CD4-positive, CD25-positive, alpha-beta regulatory T cell (primary cell): ENCODE measurements at regions not wholly inside any gene's neighbourhood (a gene's known extent, or its start where the extent isn't known, plus 50 kb on each side); places are given as distances from the start of the nearest gene placed in this dataset.
A peak's percentile ranks its signal among the peaks of the same experiment; 100 is the strongest.

Source experiments
- ATAC-seq, 2 donors: fragments of 150-1000 bp; cut with Tn5 transposase; one replicate each; pipeline ENCODE4 v1.10.0; 2021; ENCODE audit warnings: low read depth in 2 of 2, moderate number of reproducible peaks in 2 of 2, moderate library complexity in 1 of 2
- DNase-seq, 3 donors: peaks; one replicate each; pipeline versions ENCODE4 v3.0.0 to v3.0.0-alpha.2; 2012 to 2022; ENCODE audit warnings: mixed read lengths in 1 of 3
- H3K27ac ChIP-seq: one replicate; pipeline ENCODE4 v1.7.0; 2013; ENCODE audit warnings: mild to moderate bottlenecking, low read length; ENCODE audit not compliant: insufficient read depth, poor library complexity, severe bottlenecking
- H3K27me3 ChIP-seq: one replicate; pipeline ENCODE4 v1.7.0; 2013; ENCODE audit warnings: low read length; ENCODE audit not compliant: control insufficient read depth, insufficient read depth
- H3K36me3 ChIP-seq: one replicate; pipeline ENCODE4 v1.7.0; 2013; ENCODE audit warnings: mild to moderate bottlenecking, low read length, moderate library complexity; ENCODE audit not compliant: control insufficient read depth, insufficient read depth
- H3K4me1 ChIP-seq: 2 replicates; pipeline ENCODE4 v1.7.0; 2013; ENCODE audit warnings: mild to moderate bottlenecking, low read length; ENCODE audit not compliant: insufficient read depth, control insufficient read depth, poor library complexity, severe bottlenecking
- H3K4me3 ChIP-seq: one replicate; pipeline ENCODE4 v1.7.0; 2013; ENCODE audit warnings: low read depth, mild to moderate bottlenecking, low read length, moderate library complexity
- H3K9me3 ChIP-seq, 2 experiments: 1 replicate in 1 of 2; 2 replicates in 1 of 2; pipeline ENCODE4 v1.7.0; 2013; ENCODE audit warnings: low read length in 2 of 2, mild to moderate bottlenecking in 1 of 2, moderate library complexity in 1 of 2; ENCODE audit not compliant: control insufficient read depth in 2 of 2
- H3K27ac Mint-ChIP-seq, 3 donors: one replicate each; pipeline ENCODE4 v1.8.0; 2020 to 2022; ENCODE audit warnings: mild to moderate bottlenecking in 3 of 3, mixed read lengths in 3 of 3, moderate library complexity in 2 of 3
- H3K27me3 Mint-ChIP-seq: one replicate; pipeline ENCODE4 v1.8.0; 2022; ENCODE audit warnings: mild to moderate bottlenecking, mixed read lengths
- H3K36me3 Mint-ChIP-seq: one replicate; pipeline ENCODE4 v1.8.0; 2020; ENCODE audit warnings: mixed read lengths
- H3K4me1 Mint-ChIP-seq, 4 donors: one replicate each; pipeline ENCODE4 v1.8.0; 2020 to 2022; ENCODE audit warnings: mixed read lengths in 4 of 4, mild to moderate bottlenecking in 1 of 4
- H3K4me3 Mint-ChIP-seq, 4 donors: one replicate each; pipeline ENCODE4 v1.8.0; 2020 to 2022; ENCODE audit warnings: mild to moderate bottlenecking in 4 of 4, mixed read lengths in 4 of 4, moderate library complexity in 3 of 4
- H3K9me3 Mint-ChIP-seq, 7 donors: one replicate each; pipeline ENCODE4 v1.8.0; 2020 to 2022; ENCODE audit warnings: mixed read lengths in 7 of 7, mild to moderate bottlenecking in 3 of 7, moderate library complexity in 2 of 7

DNA sequence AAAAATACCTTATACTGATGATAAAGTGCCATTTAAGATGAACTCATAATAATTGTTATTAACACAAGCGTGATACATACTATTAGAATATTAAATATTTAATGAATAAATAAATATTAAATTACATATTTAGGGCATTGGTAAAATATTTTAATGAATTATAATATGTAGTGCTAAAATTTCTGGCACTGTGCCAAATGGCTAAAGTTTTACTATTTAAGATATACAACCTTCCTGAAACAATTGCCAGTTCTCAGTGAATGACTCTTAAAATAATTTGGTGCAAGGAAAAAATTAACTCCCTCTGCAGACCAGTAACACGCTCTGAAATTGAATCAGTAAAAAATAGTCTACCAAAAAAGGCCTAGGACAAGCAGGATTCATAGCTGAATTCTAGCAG is 428.9 kb upstream of the ATXN7L3B start:
- DNase-seq (no peak), ATAC-seq (no peak)
- Mint-ChIP-seq H3K9me3 (peaks cover 0 to 8% (median 2%) of the 10 kb centered on the region in 7 donors), H3K27me3 (no peaks in the 10 kb centered on the region), H3K36me3 (no peaks in the 10 kb centered on the region), H3K4me3 (no peak overlapping the region), H3K27ac (no peak overlapping the region), H3K4me1 (no peaks in the 10 kb centered on the region)
- H3K9me3 ChIP-seq = no peaks in the 10 kb centered on the region
- no peaks in the 10 kb centered on the region for H3K4me1 ChIP-seq
- no peaks in the 10 kb centered on the region for H3K36me3 ChIP-seq
- no peak overlapping the region for H3K27ac ChIP-seq
- H3K4me3 ChIP-seq = no peak overlapping the region
- no peaks in the 10 kb centered on the region for H3K27me3 ChIP-seq

DNA sequence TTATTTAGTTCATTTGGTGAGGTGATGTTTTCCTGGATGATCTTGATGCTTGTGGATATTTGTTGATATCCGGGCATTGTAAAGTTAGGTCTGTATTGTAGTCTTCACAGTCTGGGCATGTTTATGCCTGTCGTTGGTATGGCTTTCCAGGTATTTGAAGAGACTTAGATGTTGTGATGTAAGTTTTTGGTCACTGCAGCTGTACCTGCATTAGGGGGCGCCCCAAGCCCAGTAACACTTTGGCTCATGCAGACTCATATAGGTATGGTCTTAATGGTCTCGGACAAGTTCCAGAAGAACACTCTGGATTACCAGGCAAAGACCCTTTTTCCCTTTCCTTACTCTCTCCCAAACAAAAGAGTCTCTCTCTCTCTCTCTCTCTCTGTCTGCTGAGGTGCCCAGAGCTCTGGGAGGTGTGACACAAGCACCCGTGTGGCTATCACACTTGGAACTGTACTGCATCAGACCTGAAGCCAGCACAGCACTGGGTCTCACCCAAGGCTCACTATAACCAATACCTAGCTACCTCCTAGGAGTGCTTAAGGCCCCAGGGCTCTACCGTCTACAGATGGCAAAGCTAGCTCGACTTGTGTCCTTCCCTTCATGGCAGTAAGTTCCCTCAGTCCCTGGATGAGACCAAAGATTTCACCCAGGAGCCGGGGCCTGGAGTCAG is 425.8 kb upstream of the ATXN7L3B start:
- H3K4me1 ChIP-seq = no peaks in the 10 kb centered on the region
- H3K4me3 Mint-ChIP-seq = no peak overlapping the region
- peaks cover 0 to 12% (median 8%) of the 10 kb centered on the region in 7 donors for H3K9me3 Mint-ChIP-seq
- H3K36me3 ChIP-seq = no peaks in the 10 kb centered on the region
- no peak overlapping the region for H3K27ac ChIP-seq
- no peaks in the 10 kb centered on the region for H3K36me3 Mint-ChIP-seq
- no peaks in the 10 kb centered on the region for H3K27me3 Mint-ChIP-seq
- peak in 1 of 3 donors; percentile 1 for DNase-seq
- H3K27me3 ChIP-seq = no peaks in the 10 kb centered on the region
- no peak overlapping the region for H3K4me3 ChIP-seq
- no peak overlapping the region for H3K27ac Mint-ChIP-seq
- ATAC-seq = no peak
- H3K9me3 ChIP-seq = no peaks in the 10 kb centered on the region
- H3K4me1 Mint-ChIP-seq = no peaks in the 10 kb centered on the region

- Mint-ChIP-seq H3K4me1 (no peaks in the 10 kb centered on the region), H3K27me3 (no peaks in the 10 kb centered on the region), H3K9me3 (peaks cover 0 to 10% (median 4%) of the 10 kb centered on the region in 7 donors), H3K4me3 (no peak overlapping the region), H3K36me3 (no peaks in the 10 kb centered on the region), H3K27ac (no peak overlapping the region)
- Histone ChIP-seq H3K36me3 (no peaks in the 10 kb centered on the region), H3K27ac (no peak overlapping the region), H3K27me3 (no peaks in the 10 kb centered on the region), H3K4me3 (no peak overlapping the region), H3K4me1 (no peaks in the 10 kb centered on the region), H3K9me3 (peaks cover 0 to 5% of the 10 kb centered on the region in 2 experiments)
- ATAC-seq (no peak), DNase-seq (no peak)
Measured at GRCh38 chr12:74119811-74120362, 417.7 kb upstream of the ATXN7L3B start.

DNA sequence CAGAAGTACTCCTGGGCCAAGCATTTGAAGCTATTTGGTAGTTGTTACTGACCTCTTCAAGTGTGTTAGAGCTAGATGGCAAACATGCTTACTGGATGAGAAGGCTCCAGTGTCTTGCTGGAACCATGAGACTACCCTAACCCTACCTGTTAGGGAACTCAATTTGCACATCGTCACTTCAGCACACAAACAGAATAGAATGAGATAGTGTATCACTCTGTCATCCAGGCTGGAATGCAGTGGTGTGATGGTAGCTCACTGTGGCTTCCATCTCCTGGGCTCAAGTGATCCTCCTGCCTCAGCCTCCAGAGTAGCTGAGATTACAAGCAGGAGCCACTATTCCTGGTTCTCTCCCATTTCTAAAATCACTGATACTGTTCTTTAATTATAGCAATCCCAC is 417.0 kb upstream of the ATXN7L3B start:
- Mint-ChIP-seq H3K27me3 (no peaks in the 10 kb centered on the region), H3K27ac (no peak overlapping the region), H3K9me3 (peaks cover 0 to 6% (median 1%) of the 10 kb centered on the region in 7 donors), H3K4me3 (no peak overlapping the region), H3K4me1 (no peaks in the 10 kb centered on the region), H3K36me3 (no peaks in the 10 kb centered on the region)
- no peaks in the 10 kb centered on the region for H3K36me3 ChIP-seq
- H3K9me3 ChIP-seq = peaks cover 0 to 5% of the 10 kb centered on the region in 2 experiments
- DNase-seq (no peak), ATAC-seq (no peak)
- no peaks in the 10 kb centered on the region for H3K27me3 ChIP-seq
- no peak overlapping the region for H3K27ac ChIP-seq
- no peak overlapping the region for H3K4me3 ChIP-seq
- no peaks in the 10 kb centered on the region for H3K4me1 ChIP-seq

- H3K4me3 Mint-ChIP-seq = no peak overlapping the region
- ATAC-seq (no peak), DNase-seq (no peak)
- Histone ChIP-seq H3K27me3 (no peaks in the 10 kb centered on the region), H3K36me3 (no peaks in the 10 kb centered on the region), H3K9me3 (no peaks in the 10 kb centered on the region), H3K4me1 (no peaks in the 10 kb centered on the region), H3K4me3 (no peak overlapping the region), H3K27ac (no peak overlapping the region)
- no peaks in the 10 kb centered on the region for H3K36me3 Mint-ChIP-seq
- H3K27ac Mint-ChIP-seq = no peak overlapping the region
- no peaks in the 10 kb centered on the region for H3K4me1 Mint-ChIP-seq
- H3K9me3 Mint-ChIP-seq = peaks cover 0 to 11% (median 4%) of the 10 kb centered on the region in 7 donors
- no peaks in the 10 kb centered on the region for H3K27me3 Mint-ChIP-seq
Measured at GRCh38 chr12:74129702-74130101, 407.9 kb upstream of the ATXN7L3B start.

DNA sequence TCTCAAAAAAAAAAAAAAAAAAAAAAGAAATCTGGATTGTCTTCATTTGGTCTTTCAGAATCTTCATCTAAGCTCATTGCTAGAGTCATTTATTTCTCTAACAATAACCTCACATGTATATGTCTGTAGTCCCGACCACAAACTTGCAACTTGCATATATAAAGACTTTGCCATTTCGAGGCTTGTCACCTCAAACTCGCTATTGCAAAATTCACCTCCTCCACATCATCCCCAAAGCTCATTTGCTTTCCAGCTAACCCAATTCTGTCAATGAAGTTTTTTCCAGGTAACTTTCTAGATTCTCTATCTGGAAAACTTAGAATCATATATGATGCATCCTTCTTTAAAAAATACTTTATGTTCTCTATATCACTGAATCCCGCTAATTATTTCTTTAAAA is 393.2 kb upstream of the ATXN7L3B start:
- Mint-ChIP-seq H3K27ac (no peak overlapping the region), H3K27me3 (no peaks in the 10 kb centered on the region), H3K9me3 (peaks cover 0 to 4% (median 2%) of the 10 kb centered on the region in 7 donors), H3K4me1 (no peaks in the 10 kb centered on the region), H3K4me3 (no peak overlapping the region), H3K36me3 (no peaks in the 10 kb centered on the region)
- Histone ChIP-seq H3K4me3 (no peak overlapping the region), H3K4me1 (no peaks in the 10 kb centered on the region), H3K27me3 (no peaks in the 10 kb centered on the region), H3K9me3 (no peaks in the 10 kb centered on the region), H3K36me3 (no peaks in the 10 kb centered on the region), H3K27ac (no peak overlapping the region)
- no peak for ATAC-seq
- no peak for DNase-seq

GRCh38 chr12:74145328-74145727 is 392.3 kb upstream of the ATXN7L3B start:
- Mint-ChIP-seq H3K27me3 (no peaks in the 10 kb centered on the region), H3K4me3 (no peak overlapping the region), H3K36me3 (no peaks in the 10 kb centered on the region), H3K27ac (no peak overlapping the region), H3K9me3 (peaks cover 0 to 4% (median 2%) of the 10 kb centered on the region in 7 donors), H3K4me1 (no peaks in the 10 kb centered on the region)
- no peaks in the 10 kb centered on the region for H3K27me3 ChIP-seq
- H3K4me3 ChIP-seq = no peak overlapping the region
- no peak for ATAC-seq
- H3K4me1 ChIP-seq = no peaks in the 10 kb centered on the region
- no peaks in the 10 kb centered on the region for H3K36me3 ChIP-seq
- H3K9me3 ChIP-seq = no peaks in the 10 kb centered on the region
- no peak overlapping the region for H3K27ac ChIP-seq
- DNase-seq = no peak

GRCh38 chr12:74148849-74149248 is 388.8 kb upstream of the ATXN7L3B start:
- Histone ChIP-seq H3K36me3 (no peaks in the 10 kb centered on the region), H3K4me1 (no peaks in the 10 kb centered on the region), H3K27me3 (no peaks in the 10 kb centered on the region), H3K27ac (no peak overlapping the region), H3K9me3 (no peaks in the 10 kb centered on the region), H3K4me3 (no peak overlapping the region)
- Mint-ChIP-seq H3K27me3 (no peaks in the 10 kb centered on the region), H3K4me1 (no peaks in the 10 kb centered on the region), H3K4me3 (no peak overlapping the region), H3K36me3 (no peaks in the 10 kb centered on the region), H3K27ac (no peak overlapping the region), H3K9me3 (peaks cover 0 to 4% (median 2%) of the 10 kb centered on the region in 7 donors)
- DNase-seq = no peak
- ATAC-seq = no peak
